ENCODE measurements at regions not wholly inside any gene's neighbourhood (a gene's known extent, or its start where the extent isn't known, plus 50 kb on each side); places are given as distances from the start of the nearest gene placed in this dataset.
"Not testable (repeated sequence)": the region's sequence is repeated elsewhere in the genome, so short reads cannot be mapped to it uniquely, and the experiment has no call there.

- not testable (repeated sequence) for H3K4me1 ChIP-seq (ENCODE audit: low read length); H3K79me2 ChIP-seq (ENCODE audit: low read length); H4K20me1 ChIP-seq (ENCODE audit: insufficient read depth, low read length); H3K4me3 ChIP-seq (ENCODE audit: low read length); H3K9me2 ChIP-seq (replicated peaks; ENCODE audit: insufficient read depth, low read length); H2AFZ ChIP-seq (ENCODE audit: low read length); H3K27ac ChIP-seq (ENCODE audit: low read length); H3K4me2 ChIP-seq (ENCODE audit: low read depth, low read length); H3K9ac ChIP-seq (ENCODE audit: low read length); DNase-seq; H3K36me3 ChIP-seq (replicated peaks; ENCODE audit: insufficient read depth, low read length); H3F3A ChIP-seq (ENCODE audit: insufficient read depth, low read length); H3K27me3 ChIP-seq (replicated peaks; ENCODE audit: insufficient read depth, low read length); H3K9me3 ChIP-seq (replicated peaks; ENCODE audit: insufficient read depth, low read length)
These were observed 238.2 kb downstream of the SHCBP1 start for GRCh38 chr16:46382791-46383541.

GRCh38 chr16:46382079-46382478, 239.1 kb downstream of the SHCBP1 start:
- H3K9me3 ChIP-seq (replicated peaks; ENCODE audit: insufficient read depth, low read length); H3K36me3 ChIP-seq (replicated peaks; ENCODE audit: insufficient read depth, low read length); H3F3A ChIP-seq (ENCODE audit: insufficient read depth, low read length); H3K79me2 ChIP-seq (ENCODE audit: low read length); H3K27ac ChIP-seq (ENCODE audit: low read length); H2AFZ ChIP-seq (ENCODE audit: low read length); H3K4me2 ChIP-seq (ENCODE audit: low read depth, low read length); H4K20me1 ChIP-seq (ENCODE audit: insufficient read depth, low read length); H3K9ac ChIP-seq (ENCODE audit: low read length); H3K9me2 ChIP-seq (replicated peaks; ENCODE audit: insufficient read depth, low read length); DNase-seq; H3K27me3 ChIP-seq (replicated peaks; ENCODE audit: insufficient read depth, low read length); H3K4me3 ChIP-seq (ENCODE audit: low read length); H3K4me1 ChIP-seq (ENCODE audit: low read length): not testable (repeated sequence)

DNA sequence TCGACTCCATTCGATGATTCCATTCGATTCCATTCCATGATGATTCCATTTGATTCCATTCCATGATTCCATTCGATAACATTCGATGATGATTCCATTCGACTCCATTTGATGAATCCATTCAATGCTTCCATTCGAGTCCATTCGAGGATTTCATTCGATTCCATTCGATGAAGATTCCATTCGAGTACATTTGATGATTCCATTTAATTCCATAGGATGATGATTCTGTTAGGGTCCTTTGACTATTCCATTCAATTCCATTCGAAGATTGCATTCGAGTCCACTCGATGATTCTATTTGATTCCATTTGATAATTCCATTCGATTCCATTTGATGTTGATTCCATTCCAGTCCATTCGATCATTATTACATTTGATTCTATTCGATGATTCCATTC, 239.8 kb downstream of the SHCBP1 start:
- not testable (repeated sequence) for DNase-seq; H3K4me1 ChIP-seq (ENCODE audit: low read length)

More for the DNA sequence above, 239.8 kb downstream of the SHCBP1 start:
- not testable (repeated sequence) for H3K9ac ChIP-seq (ENCODE audit: low read length); H3K4me3 ChIP-seq (ENCODE audit: low read length); H3F3A ChIP-seq (ENCODE audit: insufficient read depth, low read length); H3K9me2 ChIP-seq (replicated peaks; ENCODE audit: insufficient read depth, low read length); H3K36me3 ChIP-seq (replicated peaks; ENCODE audit: insufficient read depth, low read length); H4K20me1 ChIP-seq (ENCODE audit: insufficient read depth, low read length); H3K27me3 ChIP-seq (replicated peaks; ENCODE audit: insufficient read depth, low read length); H3K79me2 ChIP-seq (ENCODE audit: low read length); H3K9me3 ChIP-seq (replicated peaks; ENCODE audit: insufficient read depth, low read length); H3K4me2 ChIP-seq (ENCODE audit: low read depth, low read length); H3K27ac ChIP-seq (ENCODE audit: low read length); H2AFZ ChIP-seq (ENCODE audit: low read length)

Data from MM.1S (cell line).